ENCODE measurements at regions not wholly inside any gene's neighbourhood (a gene's known extent, or its start where the extent isn't known, plus 50 kb on each side); places are given as distances from the start of the nearest gene placed in this dataset.
"Not testable (repeated sequence)": the region's sequence is repeated elsewhere in the genome, so short reads cannot be mapped to it uniquely, and the experiment has no call there.

- Mint-ChIP-seq H3K4me3 (no peak overlapping the region), H3K27me3 (no peaks in the 10 kb centered on the region), H3K4me1 (no peaks in the 10 kb centered on the region), H3K36me3 (ENCODE audit: low read depth) (no peaks in the 10 kb centered on the region), H3K27ac (no peak overlapping the region), H3K9me3 (peaks cover 11% of the 10 kb centered on the region)
- no peak for DNase-seq
- ChIA-PET POLR2A (no interaction called here), CTCF (no interaction called here)
Measured at GRCh38 chr13:87334176-87334575, 337.0 kb upstream of the SLITRK5 start.

- H3K9me3 Mint-ChIP-seq, result peaks cover 11% of the 10 kb centered on the region
- H3K27ac Mint-ChIP-seq; H3K36me3 Mint-ChIP-seq (ENCODE audit: low read depth); H3K4me3 Mint-ChIP-seq; CTCF ChIA-PET; H3K27me3 Mint-ChIP-seq; H3K4me1 Mint-ChIP-seq; DNase-seq; POLR2A ChIA-PET: not testable (repeated sequence)
Measured at GRCh38 chr13:87336346-87336889, 334.8 kb upstream of the SLITRK5 start.

- DNase-seq, result no peak
- no peaks in the 10 kb centered on the region for H3K36me3 Mint-ChIP-seq (ENCODE audit: low read depth)
- H3K27ac Mint-ChIP-seq, result no peak overlapping the region
- H3K4me3 Mint-ChIP-seq, result no peak overlapping the region
- H3K4me1 Mint-ChIP-seq, result no peaks in the 10 kb centered on the region
- ChIA-PET POLR2A (no interaction called here), CTCF (no interaction called here)
- H3K27me3 Mint-ChIP-seq, result no peaks in the 10 kb centered on the region
- peaks cover 3% of the 10 kb centered on the region for H3K9me3 Mint-ChIP-seq
Measured at GRCh38 chr13:87344176-87344575, 327.0 kb upstream of the SLITRK5 start.

GRCh38 chr13:87355451-87355850 lies 315.7 kb upstream of the SLITRK5 start:
- no peak overlapping the region for H3K4me3 Mint-ChIP-seq
- H3K27ac Mint-ChIP-seq, result no peak overlapping the region
- no peaks in the 10 kb centered on the region for H3K27me3 Mint-ChIP-seq
- CTCF ChIA-PET, result no interaction called here
- POLR2A ChIA-PET, result no interaction called here
- H3K36me3 Mint-ChIP-seq (ENCODE audit: low read depth), result no peaks in the 10 kb centered on the region
- no peak for DNase-seq
- H3K9me3 Mint-ChIP-seq, result peaks cover 9% of the 10 kb centered on the region
- H3K4me1 Mint-ChIP-seq, result no peaks in the 10 kb centered on the region

- peaks cover 9% of the 10 kb centered on the region for H3K9me3 Mint-ChIP-seq
- no peaks in the 10 kb centered on the region for H3K36me3 Mint-ChIP-seq (ENCODE audit: low read depth)
- no peak for DNase-seq
- no peak overlapping the region for H3K27ac Mint-ChIP-seq
- ChIA-PET POLR2A (no interaction called here), CTCF (no interaction called here)
- no peak overlapping the region for H3K4me3 Mint-ChIP-seq
- no peaks in the 10 kb centered on the region for H3K4me1 Mint-ChIP-seq
- no peaks in the 10 kb centered on the region for H3K27me3 Mint-ChIP-seq
Measured at GRCh38 chr13:87356314-87356713, 314.9 kb upstream of the SLITRK5 start.

- H3K27me3 Mint-ChIP-seq, result no peaks in the 10 kb centered on the region
- no peak for DNase-seq
- no peaks in the 10 kb centered on the region for H3K36me3 Mint-ChIP-seq (ENCODE audit: low read depth)
- no peaks in the 10 kb centered on the region for H3K4me1 Mint-ChIP-seq
- peaks cover 9% of the 10 kb centered on the region for H3K9me3 Mint-ChIP-seq
- H3K27ac Mint-ChIP-seq, result no peak overlapping the region
- ChIA-PET CTCF (no interaction called here), POLR2A (no interaction called here)
- H3K4me3 Mint-ChIP-seq, result no peak overlapping the region
Measured at GRCh38 chr13:87358319-87358718, 312.9 kb upstream of the SLITRK5 start.

GRCh38 chr13:87361216-87361615 lies 310.0 kb upstream of the SLITRK5 start:
- no peaks in the 10 kb centered on the region for H3K36me3 Mint-ChIP-seq (ENCODE audit: low read depth)
- H3K27ac Mint-ChIP-seq, result no peak overlapping the region
- no peaks in the 10 kb centered on the region for H3K9me3 Mint-ChIP-seq
- H3K4me1 Mint-ChIP-seq, result no peaks in the 10 kb centered on the region
- no peaks in the 10 kb centered on the region for H3K27me3 Mint-ChIP-seq
- ChIA-PET CTCF (no interaction called here), POLR2A (no interaction called here)
- no peak overlapping the region for H3K4me3 Mint-ChIP-seq
- no peak for DNase-seq

- H3K4me1 Mint-ChIP-seq, result no peaks in the 10 kb centered on the region
- no peak for DNase-seq
- ChIA-PET POLR2A (no interaction called here), CTCF (no interaction called here)
- H3K36me3 Mint-ChIP-seq (ENCODE audit: low read depth), result no peaks in the 10 kb centered on the region
- H3K4me3 Mint-ChIP-seq, result no peak overlapping the region
- H3K9me3 Mint-ChIP-seq, result peaks cover 3% of the 10 kb centered on the region
- H3K27ac Mint-ChIP-seq, result no peak overlapping the region
- no peaks in the 10 kb centered on the region for H3K27me3 Mint-ChIP-seq
Measured at GRCh38 chr13:87368639-87369038, 302.5 kb upstream of the SLITRK5 start.

GRCh38 chr13:87376081-87376480 lies 295.1 kb upstream of the SLITRK5 start:
- CTCF ChIA-PET, result no interaction called here
- Mint-ChIP-seq H3K36me3 (ENCODE audit: low read depth) (no peaks in the 10 kb centered on the region), H3K4me1 (no peaks in the 10 kb centered on the region), H3K27me3 (no peaks in the 10 kb centered on the region), H3K27ac (no peak overlapping the region), H3K4me3 (no peak overlapping the region), H3K9me3 (peaks cover 10% of the 10 kb centered on the region)
- POLR2A ChIA-PET, result no interaction called here
- no peak for DNase-seq

- DNase-seq, result no peak
- Mint-ChIP-seq H3K4me1 (no peaks in the 10 kb centered on the region), H3K9me3 (peaks cover 6% of the 10 kb centered on the region), H3K27me3 (no peaks in the 10 kb centered on the region), H3K27ac (no peak overlapping the region), H3K4me3 (no peak overlapping the region), H3K36me3 (ENCODE audit: low read depth) (no peaks in the 10 kb centered on the region)
- ChIA-PET CTCF (no interaction called here), POLR2A (no interaction called here)
Measured at GRCh38 chr13:87384099-87384498, 287.1 kb upstream of the SLITRK5 start.

GRCh38 chr13:87393358-87393757 lies 277.8 kb upstream of the SLITRK5 start:
- DNase-seq, result no peak
- Mint-ChIP-seq H3K27me3 (no peaks in the 10 kb centered on the region), H3K36me3 (ENCODE audit: low read depth) (no peaks in the 10 kb centered on the region), H3K4me3 (no peak overlapping the region), H3K9me3 (no peaks in the 10 kb centered on the region), H3K27ac (no peak overlapping the region), H3K4me1 (no peaks in the 10 kb centered on the region)
- CTCF ChIA-PET, result no interaction called here
- POLR2A ChIA-PET, result no interaction called here

- Mint-ChIP-seq H3K36me3 (ENCODE audit: low read depth) (no peaks in the 10 kb centered on the region), H3K27ac (no peak overlapping the region), H3K9me3 (peaks cover 5% of the 10 kb centered on the region), H3K4me1 (no peaks in the 10 kb centered on the region), H3K27me3 (no peaks in the 10 kb centered on the region), H3K4me3 (no peak overlapping the region)
- POLR2A ChIA-PET, result no interaction called here
- CTCF ChIA-PET, result no interaction called here
- DNase-seq, result no peak
Measured at GRCh38 chr13:87398047-87398446, 273.1 kb upstream of the SLITRK5 start.

- no peaks in the 10 kb centered on the region for H3K36me3 Mint-ChIP-seq (ENCODE audit: low read depth)
Measured at GRCh38 chr13:87403748-87404432, 267.3 kb upstream of the SLITRK5 start.

GRCh38 chr13:87426742-87427141 lies 244.4 kb upstream of the SLITRK5 start:
- ChIA-PET CTCF (no interaction called here), POLR2A (no interaction called here)
- H3K4me1 Mint-ChIP-seq, result no peaks in the 10 kb centered on the region
- no peak overlapping the region for H3K4me3 Mint-ChIP-seq
- H3K27me3 Mint-ChIP-seq, result no peaks in the 10 kb centered on the region
- no peak for DNase-seq
- H3K9me3 Mint-ChIP-seq, result peaks cover 5% of the 10 kb centered on the region
- no peak overlapping the region for H3K27ac Mint-ChIP-seq
- H3K36me3 Mint-ChIP-seq (ENCODE audit: low read depth), result no peaks in the 10 kb centered on the region

More at GRCh38 chr13:87403748-87404432, 267.3 kb upstream of the SLITRK5 start:
- Mint-ChIP-seq H3K4me1 (no peaks in the 10 kb centered on the region), H3K4me3 (no peak overlapping the region), H3K27me3 (no peaks in the 10 kb centered on the region), H3K9me3 (peaks cover 5% of the 10 kb centered on the region), H3K27ac (no peak overlapping the region)
- DNase-seq, result no peak
- ChIA-PET POLR2A (no interaction called here), CTCF (no interaction called here)
